ENCODE measurements at regions not wholly inside any gene's neighbourhood (a gene's known extent, or its start where the extent isn't known, plus 50 kb on each side); places are given as distances from the start of the nearest gene placed in this dataset.

- Mint-ChIP-seq H3K27ac (ENCODE audit: unreplicated experiment) (no peak overlapping the region), H3K4me3 (ENCODE audit: unreplicated experiment) (no peak overlapping the region), H3K9me3 (ENCODE audit: unreplicated experiment) (peaks cover 2% of the 10 kb centered on the region), H3K27me3 (ENCODE audit: unreplicated experiment) (peaks cover 1% of the 10 kb centered on the region), H3K4me1 (ENCODE audit: low read depth, unreplicated experiment) (peaks cover 7% of the 10 kb centered on the region), H3K36me3 (ENCODE audit: unreplicated experiment) (no peaks in the 10 kb centered on the region)
- no peak for DNase-seq
- no peak for TF ChIP-seq CTCF (IDR thresholded peaks at IDR 0.05; ENCODE audit: partially characterized antibody, unreplicated experiment)
Observed at GRCh38 chr3:137222736-137223225, 265.0 kb downstream of the IL20RB start.

- no peak overlapping the region for H3K27ac Mint-ChIP-seq (ENCODE audit: unreplicated experiment)
- H3K27me3 Mint-ChIP-seq (ENCODE audit: unreplicated experiment), result no peaks in the 10 kb centered on the region
- peaks cover 7% of the 10 kb centered on the region for H3K4me1 Mint-ChIP-seq (ENCODE audit: low read depth, unreplicated experiment)
- no peak for TF ChIP-seq CTCF (IDR thresholded peaks at IDR 0.05; ENCODE audit: partially characterized antibody, unreplicated experiment)
- no peak overlapping the region for H3K4me3 Mint-ChIP-seq (ENCODE audit: unreplicated experiment)
- no peaks in the 10 kb centered on the region for H3K36me3 Mint-ChIP-seq (ENCODE audit: unreplicated experiment)
- peaks cover 8% of the 10 kb centered on the region for H3K9me3 Mint-ChIP-seq (ENCODE audit: unreplicated experiment)
- DNase-seq, result no peak
Observed at GRCh38 chr3:137224464-137224863, 266.7 kb downstream of the IL20RB start.

GRCh38 chr3:137242836-137243400 is 285.1 kb downstream of the IL20RB start:
- no peak overlapping the region for H3K4me3 Mint-ChIP-seq (ENCODE audit: unreplicated experiment)
- no peak for TF ChIP-seq CTCF (IDR thresholded peaks at IDR 0.05; ENCODE audit: partially characterized antibody, unreplicated experiment)
- peaks cover under 1% of the 10 kb centered on the region for H3K27me3 Mint-ChIP-seq (ENCODE audit: unreplicated experiment)
- H3K4me1 Mint-ChIP-seq (ENCODE audit: low read depth, unreplicated experiment), result no peaks in the 10 kb centered on the region
- H3K36me3 Mint-ChIP-seq (ENCODE audit: unreplicated experiment), result no peaks in the 10 kb centered on the region
- no peaks in the 10 kb centered on the region for H3K9me3 Mint-ChIP-seq (ENCODE audit: unreplicated experiment)
- no peak overlapping the region for H3K27ac Mint-ChIP-seq (ENCODE audit: unreplicated experiment)
- no peak for DNase-seq

- no peak for DNase-seq
- Mint-ChIP-seq H3K27ac (ENCODE audit: unreplicated experiment) (no peak overlapping the region), H3K4me1 (ENCODE audit: low read depth, unreplicated experiment) (no peaks in the 10 kb centered on the region), H3K9me3 (ENCODE audit: unreplicated experiment) (no peaks in the 10 kb centered on the region), H3K36me3 (ENCODE audit: unreplicated experiment) (peaks cover 6% of the 10 kb centered on the region), H3K27me3 (ENCODE audit: unreplicated experiment) (no peaks in the 10 kb centered on the region), H3K4me3 (ENCODE audit: unreplicated experiment) (no peak overlapping the region)
- TF ChIP-seq CTCF (IDR thresholded peaks at IDR 0.05; ENCODE audit: partially characterized antibody, unreplicated experiment), result no peak
Observed at GRCh38 chr3:137246491-137246890, 288.7 kb downstream of the IL20RB start.

GRCh38 chr3:137249311-137249940 is 291.6 kb downstream of the IL20RB start:
- no peak overlapping the region for H3K27ac Mint-ChIP-seq (ENCODE audit: unreplicated experiment)
- no peak for DNase-seq
- no peaks in the 10 kb centered on the region for H3K27me3 Mint-ChIP-seq (ENCODE audit: unreplicated experiment)
- peaks cover 21% of the 10 kb centered on the region for H3K36me3 Mint-ChIP-seq (ENCODE audit: unreplicated experiment)
- H3K4me1 Mint-ChIP-seq (ENCODE audit: low read depth, unreplicated experiment), result no peaks in the 10 kb centered on the region
- H3K9me3 Mint-ChIP-seq (ENCODE audit: unreplicated experiment), result peaks cover 5% of the 10 kb centered on the region
- TF ChIP-seq CTCF (IDR thresholded peaks at IDR 0.05; ENCODE audit: partially characterized antibody, unreplicated experiment), result no peak
- no peak overlapping the region for H3K4me3 Mint-ChIP-seq (ENCODE audit: unreplicated experiment)
